Fibroblast of skin of right biceps (primary cell): ENCODE measurements at regions not wholly inside any gene's neighbourhood (a gene's known extent, or its start where the extent isn't known, plus 50 kb on each side); places are given as distances from the start of the nearest gene placed in this dataset.

Experiments used
- DNase-seq: peaks from one replicate; pipeline ENCODE4 v3.0.0-alpha.2; 2013

DNA sequence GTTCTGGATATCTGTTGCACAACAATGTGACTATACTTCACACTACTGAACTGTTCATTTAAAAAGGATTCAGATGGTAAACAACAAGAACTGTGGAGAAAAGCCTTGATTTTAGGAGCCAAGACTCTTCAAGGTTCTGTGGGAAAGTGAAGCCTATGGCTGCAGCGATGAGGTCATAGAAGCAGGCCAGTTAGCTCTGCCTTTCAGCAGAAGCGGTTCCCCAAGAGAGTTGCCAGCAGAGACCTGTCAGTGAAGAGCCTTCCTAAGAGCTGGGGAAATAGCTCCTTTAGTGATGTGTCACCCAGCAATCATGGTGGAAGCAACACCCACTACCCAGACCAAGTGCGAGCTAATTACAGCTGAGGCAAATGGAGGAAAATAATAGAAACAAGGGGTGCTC, 346.5 kb upstream of the ETAA1 start:
- DNase-seq = peak; percentile 18

DNA sequence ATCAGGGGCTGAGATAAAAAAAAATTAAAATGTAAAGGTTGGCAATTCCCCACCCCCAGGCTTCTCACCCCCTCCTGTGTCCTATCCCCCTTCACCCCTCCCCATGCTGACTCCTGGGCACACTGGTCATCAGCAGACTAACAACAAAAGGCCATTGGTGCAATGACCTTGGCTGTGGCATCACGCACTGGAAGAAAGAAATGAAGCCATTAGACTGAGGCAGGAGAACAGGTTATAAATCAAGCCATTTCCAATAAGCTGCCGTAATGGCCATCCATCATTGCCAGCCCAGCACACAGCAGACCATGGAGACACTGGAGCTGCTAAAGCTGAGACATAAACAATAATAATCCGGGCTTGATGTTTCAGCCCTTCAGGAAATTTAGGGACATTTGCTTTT, 342.4 kb upstream of the ETAA1 start:
- no peak for DNase-seq

DNA sequence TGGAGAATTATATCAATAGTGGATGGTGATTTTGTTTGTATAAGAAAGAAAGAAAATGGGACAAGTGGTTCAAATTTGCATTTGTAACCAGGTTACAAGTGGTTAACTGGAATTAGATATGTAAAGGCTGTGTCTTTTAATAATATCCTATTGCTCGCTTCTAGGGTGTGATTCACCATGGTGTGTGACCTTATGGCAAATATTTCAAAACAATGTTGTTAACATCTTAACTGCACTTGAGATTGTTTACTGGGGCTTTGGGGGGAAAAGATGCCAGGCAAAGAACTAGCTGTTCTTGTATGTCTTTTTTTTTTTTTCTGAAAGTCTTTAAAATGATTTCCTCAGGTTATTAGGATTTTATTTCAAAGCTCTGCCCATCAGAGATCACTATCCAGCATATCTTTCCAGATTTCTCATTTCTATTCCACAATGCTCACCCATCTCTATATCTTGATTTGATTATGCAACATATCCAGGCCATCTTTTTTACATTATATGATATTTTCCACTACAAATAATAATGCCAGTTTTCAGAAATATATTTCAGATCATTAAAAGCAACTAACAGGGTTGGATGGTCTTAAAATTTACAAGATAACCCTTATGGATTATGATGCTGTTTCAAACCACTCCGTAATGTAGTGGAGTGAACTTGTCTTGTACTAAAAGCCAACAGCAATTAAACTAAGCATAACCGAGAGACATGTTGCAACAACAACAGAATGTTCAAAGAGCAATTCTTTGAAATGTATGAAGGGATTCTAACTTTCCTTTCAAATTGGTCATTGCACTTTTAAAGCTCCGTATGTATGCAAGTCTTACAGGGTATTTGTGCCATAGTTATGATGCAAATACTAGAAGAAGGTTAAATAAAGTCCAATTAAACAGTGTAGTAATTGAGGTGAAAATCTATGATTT, 341.5 kb upstream of the ETAA1 start:
- DNase-seq = no peak

DNA sequence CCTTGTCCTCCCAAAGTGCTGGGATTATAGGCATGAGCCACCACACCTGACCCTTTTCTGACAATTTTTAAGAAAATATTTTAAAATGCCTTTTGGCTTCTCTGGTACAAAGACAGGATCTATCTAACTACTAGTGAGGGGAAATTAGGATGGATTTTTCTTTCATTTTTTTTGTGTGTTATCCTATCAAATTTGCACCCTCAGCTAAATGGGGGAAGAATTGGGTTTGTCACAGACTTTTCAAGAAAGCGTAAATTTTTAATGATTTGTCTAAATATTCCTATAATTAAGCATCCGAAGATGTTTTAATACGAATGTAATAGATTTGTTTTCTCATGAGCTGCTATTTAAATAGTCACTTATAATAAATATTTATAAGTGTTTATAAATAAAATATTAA, 340.0 kb upstream of the ETAA1 start:
- DNase-seq = no peak

DNA sequence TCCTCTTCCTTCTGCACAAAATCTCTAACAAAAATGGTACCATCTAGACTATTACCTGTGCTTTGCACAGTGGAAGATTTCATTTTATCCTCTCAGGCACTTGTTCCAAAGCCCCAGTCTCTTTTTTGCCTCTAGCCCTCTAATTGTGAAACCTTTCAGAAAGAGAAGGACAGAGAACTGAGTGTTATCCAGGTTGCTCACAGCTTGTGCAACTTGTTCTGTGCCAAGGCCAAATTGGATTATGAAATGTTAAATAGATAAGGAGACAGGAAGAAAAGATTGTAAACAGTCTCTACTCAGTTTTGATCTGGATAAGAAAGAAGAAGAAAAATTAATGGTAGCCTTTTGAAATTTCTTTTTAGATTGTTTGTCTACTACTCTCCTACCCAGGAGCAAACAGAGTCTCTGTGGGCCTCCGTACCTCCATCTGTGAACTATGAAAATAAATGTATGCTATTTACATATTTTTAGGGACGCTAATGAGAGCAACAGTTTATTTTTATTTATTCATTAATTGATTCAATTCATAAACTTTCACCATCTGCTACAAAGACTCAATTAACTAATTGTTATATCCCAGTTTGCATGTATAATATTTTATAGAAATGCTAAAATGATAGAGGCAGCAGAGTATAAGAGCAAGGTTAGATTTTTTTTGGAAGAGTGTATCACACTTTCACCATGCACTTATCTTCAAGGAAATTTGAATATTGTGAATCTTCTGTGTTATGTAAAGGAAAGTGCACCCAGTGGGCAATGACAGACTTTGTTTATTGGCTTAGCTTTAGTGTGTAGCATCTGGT, 339.0 kb upstream of the ETAA1 start:
- no peak for DNase-seq

DNA sequence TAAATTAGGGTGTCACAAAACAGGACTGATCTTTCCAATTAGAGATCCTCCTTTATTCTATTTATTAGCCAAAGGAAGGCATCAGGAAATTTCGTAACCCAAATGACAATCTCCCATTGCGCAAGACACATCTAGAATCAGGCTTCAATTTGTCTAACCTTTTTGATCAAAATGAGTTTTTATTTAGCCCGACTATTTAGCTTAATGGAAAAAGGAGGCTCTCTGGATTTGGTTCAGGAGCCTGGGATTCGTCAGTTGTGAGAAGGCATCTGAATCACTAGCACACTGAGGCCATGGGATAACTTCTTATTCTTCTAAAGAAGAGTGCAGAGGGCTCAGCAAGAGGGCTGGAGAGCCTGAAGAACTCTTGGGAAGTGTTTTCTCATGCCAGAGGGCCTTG, 332.1 kb upstream of the ETAA1 start:
- DNase-seq = no peak

DNA sequence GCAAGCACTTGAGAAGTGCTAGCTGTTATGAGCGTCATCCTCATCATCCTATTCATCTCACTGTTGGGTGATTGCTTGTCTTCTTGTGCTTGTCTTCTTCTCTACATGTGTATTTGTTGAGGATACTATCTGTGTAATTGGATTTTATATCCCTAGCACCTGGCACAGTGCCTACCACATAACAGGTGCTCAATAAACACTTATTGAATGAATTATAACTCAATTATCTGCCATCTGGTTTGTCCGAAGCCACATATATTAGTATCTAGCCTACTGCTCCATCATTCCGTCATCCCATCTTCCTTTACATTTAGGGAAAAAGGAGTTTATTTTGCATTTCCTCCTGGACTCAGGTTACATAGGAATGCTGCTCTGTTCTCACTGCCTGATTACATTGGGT, 330.4 kb upstream of the ETAA1 start:
- DNase-seq = no peak

DNA sequence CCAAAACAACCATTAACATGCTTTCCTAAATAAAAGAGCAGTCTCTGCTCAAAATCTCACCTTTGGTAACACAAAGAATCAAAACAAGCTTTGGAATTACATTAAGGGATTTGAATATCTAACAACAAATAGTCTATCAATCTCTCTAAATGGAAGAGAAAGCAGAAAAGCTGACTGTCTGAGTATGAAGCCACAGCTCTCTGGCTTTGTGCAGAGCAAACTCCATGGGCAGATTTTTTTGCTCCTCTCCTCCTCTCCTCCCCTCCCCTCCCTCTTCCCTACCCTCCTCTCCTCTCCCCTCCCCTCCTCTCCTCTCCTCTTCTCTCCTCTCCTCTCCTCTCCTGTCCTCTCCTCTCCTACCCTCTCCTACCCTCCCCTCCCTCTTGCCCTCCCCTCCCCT, 329.5 kb upstream of the ETAA1 start:
- DNase-seq = no peak

DNA sequence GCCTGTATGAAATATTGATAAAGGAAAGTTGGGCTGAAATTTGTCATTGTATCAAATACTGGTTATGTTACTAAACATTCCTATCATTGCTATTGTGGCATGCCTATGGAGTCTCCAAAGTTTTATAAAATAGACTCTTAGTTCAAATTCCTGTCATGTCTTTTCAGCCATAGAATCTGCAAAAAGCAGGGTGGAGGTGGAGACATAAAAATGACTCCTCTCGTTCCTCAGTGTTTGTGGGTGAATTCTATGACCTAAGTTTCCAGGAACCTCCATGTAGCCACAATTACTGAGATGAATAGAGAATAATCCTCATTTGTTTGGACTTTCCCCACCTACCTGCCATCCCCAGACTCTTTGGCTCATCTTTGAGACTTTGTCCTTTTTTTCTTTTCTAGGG, 326.3 kb upstream of the ETAA1 start:
- peak; percentile 8 for DNase-seq

DNA sequence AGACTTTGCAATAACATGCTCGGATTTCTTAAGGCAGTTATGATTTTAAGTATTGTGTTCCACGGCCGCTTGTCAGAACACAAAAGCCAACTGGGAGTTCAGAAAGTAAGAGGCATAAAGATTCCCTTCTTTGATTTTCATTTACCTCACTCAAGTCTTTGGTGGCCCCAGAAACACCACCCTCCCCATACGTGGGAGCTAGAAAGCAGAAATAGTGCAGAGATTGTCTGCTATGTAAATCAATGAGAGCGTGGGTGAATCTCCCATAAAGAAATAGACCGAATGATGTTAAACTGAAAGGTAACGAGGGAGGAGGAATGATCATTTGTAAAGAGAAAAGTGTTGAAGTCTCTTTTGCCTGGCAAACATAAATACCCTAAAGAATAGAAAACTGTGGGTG, 322.1 kb upstream of the ETAA1 start:
- no peak for DNase-seq

DNA sequence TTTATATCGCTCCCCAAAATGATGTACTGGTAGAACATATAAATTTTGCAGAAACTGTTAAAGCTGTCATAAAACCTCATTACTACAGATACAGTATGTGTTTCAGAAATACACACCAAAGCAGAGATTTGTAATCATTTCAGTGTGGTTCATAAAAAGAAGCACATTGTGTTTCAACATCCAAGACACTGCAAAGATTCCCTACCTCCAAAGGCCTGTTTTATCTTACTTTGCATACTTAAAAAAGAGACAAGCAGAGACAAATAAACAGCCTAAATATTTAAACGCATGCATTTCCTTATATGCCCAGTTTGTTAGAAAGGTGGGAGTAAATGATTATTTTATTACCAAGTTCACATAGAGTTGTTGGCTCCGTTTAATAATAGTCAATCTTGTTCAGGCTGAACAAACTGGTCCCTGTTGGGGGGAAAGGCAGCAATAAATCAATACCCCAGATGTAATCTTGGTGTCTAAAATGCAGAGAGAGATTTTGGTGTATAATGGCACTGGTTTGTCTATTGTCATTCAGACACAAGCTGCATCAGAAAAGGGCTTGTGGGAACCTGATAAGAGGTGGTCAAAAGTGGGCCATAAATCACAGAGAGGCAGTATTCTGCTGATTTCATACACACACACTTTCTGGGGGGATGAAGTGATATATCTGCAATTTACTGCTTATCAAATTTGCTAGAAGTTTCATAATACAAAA, 321.4 kb upstream of the ETAA1 start:
- no peak for DNase-seq

DNA sequence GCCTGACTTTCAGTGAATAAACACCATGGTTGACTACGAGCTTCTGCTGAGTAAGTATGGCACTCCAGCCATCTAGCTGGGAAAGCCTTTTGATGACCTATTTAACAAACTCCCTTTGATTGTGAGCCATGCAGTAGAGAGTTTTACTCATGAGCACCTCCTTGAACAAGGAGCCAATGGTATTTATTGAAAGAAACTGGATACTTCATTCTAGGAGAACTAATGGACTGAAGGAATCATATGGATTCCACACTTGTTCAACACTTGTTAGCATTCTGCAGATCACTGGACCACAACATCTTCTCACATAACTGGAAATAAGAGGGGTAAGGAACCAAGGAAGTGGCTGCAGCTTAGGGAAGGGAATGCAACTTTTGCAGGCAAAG, 320.9 kb upstream of the ETAA1 start:
- no peak for DNase-seq

DNA sequence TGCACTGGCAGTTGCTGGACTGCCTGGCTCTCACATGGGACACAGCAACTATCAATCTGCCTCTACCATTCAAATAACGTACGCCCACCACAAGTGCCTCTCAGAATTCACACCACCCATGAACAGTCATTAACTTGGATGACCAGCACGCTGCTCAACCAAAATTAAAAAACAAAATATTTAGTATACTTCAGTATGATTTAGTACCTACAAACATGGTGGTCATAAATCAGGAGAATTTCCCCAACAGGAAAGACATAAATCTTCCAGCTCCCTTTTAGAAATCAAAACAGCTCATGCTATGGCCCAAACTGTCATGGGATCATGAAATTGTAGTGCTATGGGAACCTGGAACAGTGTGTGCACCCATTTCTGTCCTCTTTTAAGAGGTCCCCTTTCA, 317.4 kb upstream of the ETAA1 start:
- no peak for DNase-seq

DNA sequence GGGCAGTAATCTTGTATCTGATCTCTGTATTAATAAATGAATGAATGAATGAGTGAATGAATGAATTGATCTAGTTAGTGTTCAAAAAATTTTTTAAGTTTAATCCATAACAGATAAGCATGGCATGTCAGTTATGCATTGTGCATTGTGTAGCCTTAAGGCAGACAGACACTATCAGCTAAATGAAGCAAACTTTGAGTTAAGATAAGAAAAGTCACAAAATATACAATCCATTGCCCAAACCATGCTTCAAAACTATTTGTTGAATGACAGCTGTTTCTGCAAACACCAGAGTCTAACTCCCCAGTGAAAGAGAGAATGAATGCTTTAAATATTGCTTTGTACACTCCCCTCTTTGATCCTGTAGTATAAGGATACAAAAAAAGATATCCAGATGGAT, 314.3 kb upstream of the ETAA1 start:
- DNase-seq = no peak

DNA sequence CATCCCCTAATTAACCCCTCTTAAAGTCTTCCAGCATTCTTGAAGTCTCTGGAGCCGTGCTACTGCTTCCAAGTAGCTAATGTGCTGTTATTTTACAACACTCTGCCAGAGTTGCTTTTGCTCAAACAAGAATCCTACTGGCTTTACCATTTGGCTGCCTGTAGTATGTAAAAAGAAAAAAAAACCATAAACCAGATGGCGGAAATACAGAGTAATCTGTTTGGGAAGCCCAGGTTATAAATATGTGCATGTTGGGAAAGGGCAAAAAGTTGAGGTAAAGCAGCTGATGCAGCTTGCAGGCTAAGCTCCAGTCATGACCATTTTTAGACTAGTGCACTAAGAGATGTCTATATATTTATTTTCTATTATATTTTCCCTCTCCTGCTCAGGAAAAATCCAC, 313.2 kb upstream of the ETAA1 start:
- no peak for DNase-seq

DNA sequence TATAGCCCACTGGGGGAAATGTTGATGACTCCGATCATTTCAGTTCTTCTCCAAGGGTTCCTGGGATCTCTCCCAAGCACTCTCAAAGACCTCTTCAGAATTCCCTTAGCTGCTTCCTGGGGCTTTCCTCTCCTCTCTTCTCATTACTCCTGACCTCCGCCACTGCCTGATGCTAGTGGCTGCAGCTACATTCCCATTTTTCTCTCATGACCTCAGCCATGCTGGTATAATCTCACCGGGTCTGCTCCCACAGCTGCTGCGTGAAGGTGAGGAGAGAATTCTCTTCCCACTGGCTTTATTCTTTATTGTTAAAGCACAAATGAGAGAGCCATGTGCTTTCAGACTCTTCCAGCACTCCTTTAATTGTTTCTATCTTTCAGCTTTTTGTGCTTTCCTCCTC, 312.0 kb upstream of the ETAA1 start:
- DNase-seq = no peak

DNA sequence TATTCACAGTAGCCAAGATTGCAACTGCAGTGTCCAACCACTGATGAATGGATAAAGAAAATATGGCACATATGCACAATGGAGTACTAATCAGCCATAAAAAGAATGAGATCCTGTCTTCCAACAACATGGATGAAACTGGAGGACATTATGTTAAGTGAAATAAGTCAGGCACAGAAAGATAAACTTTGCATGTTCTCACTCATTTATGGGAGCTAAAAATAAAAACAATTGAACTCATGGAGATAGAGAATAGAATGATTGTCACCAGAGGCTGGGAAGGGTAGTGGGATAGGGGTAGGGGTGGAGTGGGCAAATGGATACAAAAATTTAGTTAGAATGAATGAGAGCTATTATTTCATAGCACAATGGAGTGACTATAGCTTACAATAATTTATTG, 305.5 kb upstream of the ETAA1 start:
- no peak for DNase-seq

DNA sequence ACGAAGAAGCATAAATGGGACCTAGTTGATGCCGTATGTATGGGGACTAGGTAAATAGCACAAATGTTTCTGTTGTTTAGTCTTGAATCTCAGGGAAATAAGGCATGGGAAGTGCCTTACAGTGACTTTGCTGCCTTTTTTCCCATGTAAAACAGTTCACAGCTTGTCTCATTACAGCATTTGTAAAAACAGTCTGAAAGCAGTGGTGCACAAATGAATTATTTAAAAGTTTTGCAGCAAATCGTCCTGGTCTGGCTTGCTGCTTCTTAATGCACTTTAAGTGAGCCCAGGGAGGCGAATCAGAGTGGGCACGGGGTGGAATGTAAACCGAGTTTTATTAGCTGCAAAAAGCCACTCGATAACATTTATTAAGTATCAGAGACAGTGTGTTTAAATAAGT, 302.0 kb upstream of the ETAA1 start:
- DNase-seq = no peak

DNA sequence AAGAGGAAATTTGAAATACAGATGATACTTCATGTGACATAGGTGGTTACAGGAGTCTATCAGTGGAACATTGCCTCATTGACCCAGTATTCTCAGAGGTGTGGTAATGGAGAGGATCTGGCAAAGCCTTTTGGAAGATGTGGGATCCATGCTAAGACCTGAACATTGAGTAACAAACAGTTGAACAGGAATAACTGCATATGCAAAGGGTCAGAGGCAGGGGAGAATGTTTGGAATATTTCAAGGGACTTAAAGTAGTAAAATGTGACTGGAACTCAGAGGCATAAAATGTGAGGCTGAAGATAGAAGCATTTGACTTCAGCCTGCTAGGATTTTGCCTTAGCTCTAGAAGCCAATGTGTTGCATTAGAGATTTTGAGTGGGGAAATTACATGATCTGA, 300.2 kb upstream of the ETAA1 start:
- no peak for DNase-seq

DNA sequence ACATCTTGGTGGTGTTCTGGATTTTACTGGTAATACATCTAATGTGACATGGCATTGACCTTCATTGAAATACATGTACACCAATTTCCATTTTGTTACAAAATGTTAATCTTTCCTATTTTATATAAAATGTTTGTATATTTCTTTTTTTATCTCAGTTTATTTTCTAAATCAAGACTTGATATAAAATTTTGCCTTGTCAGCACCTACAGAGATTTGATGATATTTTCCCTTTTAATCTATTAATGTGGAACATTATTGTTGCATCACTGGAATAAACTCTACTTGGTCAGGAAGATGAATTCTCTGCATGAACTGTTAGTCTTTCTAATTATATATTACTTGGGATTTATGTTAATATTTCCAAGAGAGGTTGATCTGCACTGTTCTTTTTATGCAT, 294.0 kb upstream of the ETAA1 start:
- no peak for DNase-seq

DNA sequence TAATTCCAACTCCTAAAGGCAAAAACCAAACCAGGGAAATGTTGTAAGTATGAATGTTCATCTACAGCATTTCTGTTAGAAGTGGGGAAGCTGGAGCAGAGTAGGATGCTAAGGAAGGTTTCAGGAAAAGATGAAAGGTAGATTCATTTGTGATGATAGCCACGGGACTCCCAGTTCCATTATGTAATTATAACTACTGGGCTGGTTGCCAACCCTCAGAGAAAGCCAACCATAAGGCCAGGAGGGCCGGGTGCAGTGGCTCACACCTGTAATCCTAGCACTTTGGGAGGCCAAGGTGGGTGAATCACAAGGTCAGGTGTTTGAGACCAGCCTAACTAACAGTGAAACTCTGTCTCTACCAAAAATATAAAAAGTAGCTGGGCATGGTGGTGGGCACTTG, 288.9 kb upstream of the ETAA1 start:
- no peak for DNase-seq

DNA sequence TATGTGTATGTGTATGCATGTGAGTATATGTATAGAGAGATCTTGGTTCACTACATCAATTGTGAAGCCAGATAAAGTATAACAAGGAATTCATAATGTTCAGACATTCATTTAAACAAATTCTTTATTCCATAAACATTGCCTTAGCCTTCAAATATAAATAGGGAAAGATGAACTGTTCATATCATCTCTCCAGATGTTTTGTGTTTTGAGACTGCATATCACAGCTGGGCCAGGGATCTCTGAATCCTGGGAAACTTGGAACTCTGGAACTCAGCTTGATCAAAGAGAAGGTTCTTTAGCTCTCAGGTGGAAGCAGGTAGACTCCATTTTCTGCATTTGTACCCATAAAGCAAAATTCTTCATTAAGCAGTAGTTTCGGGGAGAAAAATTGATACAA, 272.6 kb upstream of the ETAA1 start:
- DNase-seq = no peak

DNA sequence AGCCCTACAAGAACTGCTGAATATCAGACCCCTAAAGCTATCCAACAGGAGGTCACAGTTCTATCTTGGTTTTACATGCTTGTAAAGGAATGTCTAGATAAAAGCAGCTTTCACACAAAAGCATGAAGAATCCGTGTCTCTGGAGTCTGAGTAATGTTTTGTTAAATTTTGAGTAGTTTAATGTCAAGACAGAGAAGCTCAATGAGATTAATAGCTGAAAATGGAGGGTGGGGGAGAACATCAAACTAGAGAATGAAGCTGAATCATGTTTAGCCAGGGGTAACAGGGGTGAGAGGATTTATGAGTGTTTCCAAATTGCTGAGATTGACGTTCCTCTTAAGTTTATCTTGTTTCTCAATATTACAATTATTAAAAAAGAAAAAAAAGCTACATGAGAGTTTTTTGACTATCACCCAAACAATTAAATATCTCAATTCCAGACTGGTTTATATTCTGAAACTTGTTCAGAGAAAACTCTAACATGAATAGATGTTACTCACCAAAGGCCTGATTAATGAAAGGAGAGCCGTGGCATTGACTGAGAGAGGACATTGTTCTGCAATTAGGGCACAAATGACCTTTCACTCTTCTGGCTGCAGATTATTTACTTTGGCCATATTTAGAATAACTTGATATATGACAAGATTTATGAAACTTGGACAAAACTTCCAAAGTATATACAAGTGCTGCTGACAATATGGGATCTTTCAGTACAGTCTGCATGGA, 266.4 kb upstream of the ETAA1 start:
- DNase-seq = peak; percentile 34
